Esophagus muscularis mucosa (tissue), 4 donors: ENCODE measurements at regions not wholly inside any gene's neighbourhood (a gene's known extent, or its start where the extent isn't known, plus 50 kb on each side); places are given as distances from the start of the nearest gene placed in this dataset.

Experiments used
- DNase-seq: peaks from one replicate; pipeline ENCODE4 v3.0.0-alpha.2; 2017; ENCODE audit errors: extremely low spot score
- H3K27ac ChIP-seq, 4 donors: fragments of 200-600 bp; sonication (generic); replicated peaks in 1 of 4; 1 replicate in 3 of 4; 2 replicates in 1 of 4; pipeline ENCODE4 v1.5.1; 2016 to 2019; ENCODE audit warnings: mild to moderate bottlenecking in 1 of 4
- H3K27me3 ChIP-seq, 4 donors: fragments of 200-600 bp; sonication (generic); one replicate each; pipeline versions ENCODE4 v1.5.1 to v1.6.0; 2016 to 2019
- H3K36me3 ChIP-seq, 4 donors: fragments of 200-600 bp; sonication (generic); one replicate each; pipeline ENCODE4 v1.5.1; 2016 to 2019
- H3K4me1 ChIP-seq, 4 donors: fragments of 200-600 bp; sonication (generic); one replicate each; pipeline ENCODE4 v1.5.1; 2016 to 2019
- H3K4me3 ChIP-seq, 4 donors: fragments of 200-600 bp; sonication (generic); 1 replicate in 2 of 4; 2 replicates in 2 of 4; pipeline ENCODE4 v1.5.1; 2016 to 2019; ENCODE audit warnings: mild to moderate bottlenecking in 4 of 4, moderate library complexity in 1 of 4
- H3K9me3 ChIP-seq, 4 donors: fragments of 200-600 bp; sonication (generic); 1 replicate in 3 of 4; 2 replicates in 1 of 4; pipeline ENCODE4 v1.5.1; 2016 to 2019
- CTCF ChIP-seq, 3 experiments: fragments of 200-600 bp in 2 of 3; fragments of 450-650 bp in 1 of 3; sonication (generic) in 2 of 3; IDR thresholded peaks; one replicate each; pipeline ENCODE4 v1.5.1; 2017 to 2019; ENCODE audit warnings: antibody characterized with exemption in 3 of 3, mild to moderate bottlenecking in 2 of 3, moderate library complexity in 1 of 3
- EP300 ChIP-seq: sonication (generic); formaldehyde crosslinking; IDR thresholded peaks from one replicate; pipeline ENCODE4 v1.6.1; 2017; ENCODE audit warnings: antibody characterized with exemption
- POLR2A ChIP-seq: fragments of 450-650 bp; IDR thresholded peaks from one replicate; pipeline ENCODE4 v1.6.1; 2017; ENCODE audit warnings: antibody characterized with exemption, moderate library complexity, mild to moderate bottlenecking, low read depth
- POLR2AphosphoS5 ChIP-seq, 2 donors: sonication (generic); formaldehyde crosslinking; IDR thresholded peaks; one replicate each; pipeline ENCODE4 v1.6.1; 2017; ENCODE audit warnings: antibody characterized with exemption in 2 of 2
- WGBS: methylation state at CpG from one replicate; pipeline ENCODE4 v1.1.5; 2018; 5-methylcytosine and 5-hydroxymethylcytosine counted together
- intact Hi-C: fragments of 100-400 bp; cut with DNase I; formaldehyde crosslinking; loops from one replicate; pipeline ENCODE4 v1.15.1; 2023

GRCh38 chr18:30698571-30698970 is 344.0 kb downstream of the DSC3 start:
- no peak overlapping the region for H3K4me3 ChIP-seq
- no peak overlapping the region for H3K27ac ChIP-seq
- DNase-seq = no peak
- 91% methylated on average over 1 of the region's 1 CpG for WGBS
- intact Hi-C loops = no loop called here
- H3K4me1 ChIP-seq = no peaks in the 10 kb centered on the region
- no peaks in the 10 kb centered on the region for H3K9me3 ChIP-seq
- TF ChIP-seq EP300 = no peak
- no peak for TF ChIP-seq POLR2A
- TF ChIP-seq POLR2AphosphoS5 (IDR thresholded peaks at IDR 0.05) = no peak
- TF ChIP-seq CTCF (IDR thresholded peaks at IDR 0.05) = no peak
- H3K27me3 ChIP-seq = no peaks in the 10 kb centered on the region
- no peaks in the 10 kb centered on the region for H3K36me3 ChIP-seq

- Histone ChIP-seq H3K9me3 (no peaks in the 10 kb centered on the region), H3K27me3 (no peaks in the 10 kb centered on the region), H3K4me1 (no peaks in the 10 kb centered on the region), H3K27ac (no peak overlapping the region), H3K4me3 (no peak overlapping the region), H3K36me3 (no peaks in the 10 kb centered on the region)
- no peak for TF ChIP-seq POLR2AphosphoS5 (IDR thresholded peaks at IDR 0.05)
- no peak for TF ChIP-seq EP300
- WGBS = 81% methylated on average over 5 of the region's 5 CpGs
- intact Hi-C loops = no loop called here
- DNase-seq = no peak
Observed at GRCh38 chr18:30696201-30696600, 346.3 kb downstream of the DSC3 start.

- Histone ChIP-seq H3K4me1 (no peaks in the 10 kb centered on the region), H3K4me3 (no peak overlapping the region), H3K36me3 (no peaks in the 10 kb centered on the region), H3K27me3 (no peaks in the 10 kb centered on the region), H3K9me3 (no peaks in the 10 kb centered on the region), H3K27ac (no peak overlapping the region)
- intact Hi-C loops = no loop called here
- no peak for DNase-seq
- TF ChIP-seq EP300 = no peak
- TF ChIP-seq CTCF (IDR thresholded peaks at IDR 0.05) = no peak
- no peak for TF ChIP-seq POLR2A
- no peak for TF ChIP-seq POLR2AphosphoS5 (IDR thresholded peaks at IDR 0.05)
- 90% methylated on average over 3 of the region's 3 CpGs for WGBS
Observed at GRCh38 chr18:30694773-30695172, 347.8 kb downstream of the DSC3 start.

- Histone ChIP-seq H3K9me3 (no peaks in the 10 kb centered on the region), H3K36me3 (no peaks in the 10 kb centered on the region), H3K27me3 (no peaks in the 10 kb centered on the region), H3K4me1 (peaks cover 0 to 4% (median 0%) of the 10 kb centered on the region in 4 donors), H3K27ac (no peak overlapping the region), H3K4me3 (no peak overlapping the region)
- TF ChIP-seq POLR2AphosphoS5 (IDR thresholded peaks at IDR 0.05) (no peak), POLR2A (no peak), EP300 (no peak), CTCF (IDR thresholded peaks at IDR 0.05) (no peak)
- WGBS = 83% methylated on average over 2 of the region's 2 CpGs
- no peak for DNase-seq
- intact Hi-C loops = no loop called here
Observed at GRCh38 chr18:30689216-30689615, 353.3 kb downstream of the DSC3 start.

- Histone ChIP-seq H3K36me3 (no peaks in the 10 kb centered on the region), H3K9me3 (no peaks in the 10 kb centered on the region), H3K4me3 (no peak overlapping the region), H3K27ac (no peak overlapping the region), H3K27me3 (no peaks in the 10 kb centered on the region), H3K4me1 (peaks cover 0 to 19% (median 9%) of the 10 kb centered on the region in 4 donors)
- DNase-seq = no peak
- TF ChIP-seq POLR2A = no peak
- no peak for TF ChIP-seq CTCF (IDR thresholded peaks at IDR 0.05)
- TF ChIP-seq EP300 = no peak
- TF ChIP-seq POLR2AphosphoS5 (IDR thresholded peaks at IDR 0.05) = no peak
- intact Hi-C loops = no loop called here
- 76% methylated on average over 2 of the region's 2 CpGs for WGBS
Observed at GRCh38 chr18:30687501-30687900, 355.0 kb downstream of the DSC3 start.
